ENCODE measurements at regions not wholly inside any gene's neighbourhood (a gene's known extent, or its start where the extent isn't known, plus 50 kb on each side); places are given as distances from the start of the nearest gene placed in this dataset.

DNA sequence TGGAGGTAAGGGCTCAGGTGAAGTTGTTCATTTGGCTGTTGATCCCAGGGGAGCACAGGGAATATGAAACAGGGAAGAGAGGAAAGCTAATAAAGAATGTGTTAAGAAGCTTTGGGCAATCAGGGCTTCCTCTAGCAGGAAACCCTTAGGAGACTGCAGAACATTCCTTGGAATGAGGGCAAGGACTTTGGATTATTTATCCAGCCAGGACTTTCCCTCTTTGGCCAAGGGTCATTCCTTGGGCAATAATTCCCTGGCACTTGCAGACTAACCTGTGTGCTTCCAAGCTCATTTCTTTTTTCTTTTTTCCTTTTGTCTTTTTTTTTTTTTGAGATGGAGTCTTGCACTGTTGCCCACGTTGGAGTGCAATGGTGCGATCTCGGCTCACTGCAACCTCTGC, 209.2 kb upstream of the MAP3K1 start:
- H3K36me3 Mint-ChIP-seq: peaks cover 5% of the 10 kb centered on the region
- no peak overlapping the region for H3K27ac Mint-ChIP-seq
- no peaks in the 10 kb centered on the region for H3K27me3 Mint-ChIP-seq
- no peak for ATAC-seq (ENCODE audit: low read depth)
- no peak overlapping the region for H3K4me3 Mint-ChIP-seq
- DNase-seq (ENCODE audit: low spot score in 2 of 2): no peak
- peaks cover 29% of the 10 kb centered on the region for H3K4me1 Mint-ChIP-seq
- H3K9me3 Mint-ChIP-seq: peaks cover 2% of the 10 kb centered on the region

DNA sequence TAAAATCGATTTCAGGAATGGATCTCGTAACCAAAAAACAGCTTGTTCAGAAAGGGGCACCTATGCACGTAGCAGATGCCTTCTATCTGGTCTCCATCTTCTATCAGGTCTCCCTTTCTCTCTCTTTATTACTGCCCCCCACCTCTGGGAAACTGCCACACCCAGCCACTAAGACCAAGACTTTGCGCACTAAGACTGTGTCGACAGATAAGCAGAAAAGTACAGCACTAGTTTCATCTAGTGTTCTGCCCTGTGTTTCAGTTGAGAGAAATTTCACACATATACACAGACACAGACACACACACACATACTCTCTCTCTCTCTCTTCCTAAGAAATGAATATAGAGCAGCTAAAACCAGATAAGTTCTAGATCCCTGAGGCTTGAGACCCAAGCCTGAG, 210.1 kb upstream of the MAP3K1 start:
- Mint-ChIP-seq H3K27ac (peak overlapping the region; percentile 1), H3K36me3 (peaks cover 2% of the 10 kb centered on the region), H3K4me3 (no peak overlapping the region), H3K9me3 (no peaks in the 10 kb centered on the region), H3K4me1 (peaks cover 26% of the 10 kb centered on the region), H3K27me3 (no peaks in the 10 kb centered on the region)
- no peak for DNase-seq (ENCODE audit: low spot score in 2 of 2)
- no peak for ATAC-seq (ENCODE audit: low read depth)

DNA sequence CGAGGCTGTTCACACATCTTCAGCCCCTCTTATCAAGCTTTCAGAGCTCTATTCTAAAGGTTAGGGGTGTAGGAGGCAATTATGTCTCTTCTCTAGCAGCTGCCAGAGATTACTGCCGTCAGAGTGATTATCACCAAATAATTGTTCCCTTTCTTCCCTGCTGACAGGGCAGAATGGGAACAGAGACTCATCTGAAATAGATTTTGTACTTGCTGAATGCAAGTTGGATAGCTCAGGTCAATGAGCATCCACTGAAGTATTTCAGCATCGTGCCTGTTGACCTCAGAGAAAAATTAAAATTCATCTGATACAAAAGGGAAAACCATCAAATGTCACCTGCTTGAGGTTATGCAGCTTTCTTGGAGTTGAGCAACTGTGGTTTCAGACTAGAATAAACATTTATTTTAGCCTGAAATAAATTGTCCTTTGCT, 213.7 kb upstream of the MAP3K1 start:
- ATAC-seq (ENCODE audit: low read depth): no peak
- Mint-ChIP-seq H3K27me3 (no peaks in the 10 kb centered on the region), H3K4me3 (no peak overlapping the region), H3K9me3 (no peaks in the 10 kb centered on the region), H3K27ac (no peak overlapping the region), H3K36me3 (peaks cover 5% of the 10 kb centered on the region), H3K4me1 (peaks cover 18% of the 10 kb centered on the region)
- no peak for DNase-seq (ENCODE audit: low spot score in 2 of 2)

DNA sequence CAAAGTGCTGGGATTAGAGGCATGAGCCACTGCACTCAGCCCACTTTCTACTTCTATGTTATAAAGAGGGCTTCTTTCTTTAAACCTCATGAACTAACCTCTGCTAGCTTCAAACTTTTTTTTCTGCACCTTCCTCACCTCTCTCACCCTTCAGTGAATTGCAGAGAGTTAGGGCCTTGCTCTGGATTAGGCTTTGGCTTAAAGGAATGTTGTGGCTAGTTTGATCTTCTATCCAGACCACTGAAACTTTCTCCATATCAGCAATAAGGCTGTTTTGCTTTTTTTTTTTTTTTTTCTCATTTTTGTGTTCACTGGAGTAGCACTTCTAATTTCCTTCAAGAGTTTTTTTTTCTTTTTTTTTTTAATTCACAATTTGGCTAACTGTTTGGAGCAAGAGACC, 216.4 kb upstream of the MAP3K1 start:
- Mint-ChIP-seq H3K27ac (peak overlapping the region; percentile 62), H3K4me1 (peaks cover 19% of the 10 kb centered on the region)
- ATAC-seq (ENCODE audit: low read depth): no peak

DNA sequence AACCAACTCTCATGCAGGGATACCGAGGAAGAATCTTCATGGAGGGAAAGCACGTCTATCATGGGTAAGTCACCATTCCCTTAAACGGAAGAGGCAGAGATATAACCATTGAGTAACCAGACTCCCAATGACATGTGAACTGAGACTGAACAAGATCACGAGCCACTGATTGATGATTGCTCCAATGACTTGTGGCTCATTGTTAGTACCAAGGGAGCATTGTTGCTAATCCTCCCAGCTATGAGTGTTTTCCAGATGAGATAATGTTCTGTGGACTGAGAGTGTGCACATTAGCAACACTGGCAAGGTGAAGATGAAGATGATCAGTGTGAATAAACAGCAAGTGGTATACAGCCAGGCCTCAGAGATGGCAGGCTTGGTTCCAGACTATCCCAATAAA, 219.2 kb upstream of the MAP3K1 start:
- DNase-seq (ENCODE audit: low spot score in 2 of 2) (no peak), ATAC-seq (ENCODE audit: low read depth) (no peak)
- H3K27me3 Mint-ChIP-seq: no peaks in the 10 kb centered on the region
- H3K4me3 Mint-ChIP-seq: no peak overlapping the region
- H3K9me3 Mint-ChIP-seq: no peaks in the 10 kb centered on the region
- H3K36me3 Mint-ChIP-seq: peaks cover 6% of the 10 kb centered on the region
- peak overlapping the region; percentile 43 for H3K27ac Mint-ChIP-seq
- H3K4me1 Mint-ChIP-seq: peaks cover 32% of the 10 kb centered on the region

More for the DNA sequence above, 216.4 kb upstream of the MAP3K1 start:
- DNase-seq (ENCODE audit: low spot score in 2 of 2): no peak
- Mint-ChIP-seq H3K4me3 (no peak overlapping the region), H3K36me3 (peaks cover 6% of the 10 kb centered on the region), H3K9me3 (no peaks in the 10 kb centered on the region), H3K27me3 (no peaks in the 10 kb centered on the region)

DNA sequence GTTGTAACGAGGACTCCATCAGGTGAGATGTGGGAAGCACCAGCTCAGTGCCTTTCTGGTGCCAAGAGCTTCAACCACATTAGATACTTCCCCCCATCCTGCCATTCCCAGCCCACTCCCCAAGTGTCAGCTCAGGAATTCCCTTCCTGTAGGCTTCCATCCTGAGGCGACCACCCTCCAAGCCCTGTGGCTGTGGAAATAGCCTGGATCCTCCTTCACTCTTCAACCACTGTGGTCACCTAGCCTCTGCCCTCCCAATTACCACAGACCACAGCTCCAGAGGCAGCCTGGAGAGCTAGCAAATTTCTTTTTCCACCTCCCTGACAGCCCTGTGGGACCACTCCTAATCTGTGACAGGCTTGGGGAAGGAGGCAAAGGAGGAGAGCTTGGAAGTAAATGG, 219.8 kb upstream of the MAP3K1 start:
- Mint-ChIP-seq H3K27me3 (no peaks in the 10 kb centered on the region), H3K27ac (peak overlapping the region; percentile 43), H3K9me3 (no peaks in the 10 kb centered on the region), H3K36me3 (peaks cover 6% of the 10 kb centered on the region), H3K4me1 (peaks cover 32% of the 10 kb centered on the region), H3K4me3 (no peak overlapping the region)
- DNase-seq (ENCODE audit: low spot score in 2 of 2) (no peak), ATAC-seq (ENCODE audit: low read depth) (no peak)

DNA sequence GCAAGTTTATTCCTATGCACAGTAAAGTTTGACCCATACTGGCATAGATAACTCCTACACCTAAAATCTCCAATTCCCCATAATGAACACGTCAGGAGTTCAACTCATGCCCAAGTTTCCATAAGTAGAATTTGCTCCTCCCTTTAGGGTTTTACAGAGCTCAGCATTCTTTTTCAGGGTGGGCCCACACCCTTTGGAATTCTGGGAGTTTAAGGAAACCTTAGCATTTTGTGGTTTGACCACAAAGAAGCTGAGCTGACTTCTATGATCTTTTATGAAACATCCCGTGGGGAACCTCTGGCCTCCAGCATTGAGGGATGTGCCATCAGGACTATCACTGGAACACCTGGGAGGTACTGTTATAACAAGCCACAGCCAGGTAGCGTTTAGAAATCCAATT, 220.6 kb upstream of the MAP3K1 start:
- ATAC-seq (ENCODE audit: low read depth) (no peak), DNase-seq (ENCODE audit: low spot score in 2 of 2) (no peak)
- H3K4me1 Mint-ChIP-seq: peaks cover 33% of the 10 kb centered on the region
- H3K36me3 Mint-ChIP-seq: peaks cover 4% of the 10 kb centered on the region
- peak overlapping the region; percentile 43 for H3K27ac Mint-ChIP-seq
- no peak overlapping the region for H3K4me3 Mint-ChIP-seq
- no peaks in the 10 kb centered on the region for H3K27me3 Mint-ChIP-seq
- H3K9me3 Mint-ChIP-seq: no peaks in the 10 kb centered on the region

DNA sequence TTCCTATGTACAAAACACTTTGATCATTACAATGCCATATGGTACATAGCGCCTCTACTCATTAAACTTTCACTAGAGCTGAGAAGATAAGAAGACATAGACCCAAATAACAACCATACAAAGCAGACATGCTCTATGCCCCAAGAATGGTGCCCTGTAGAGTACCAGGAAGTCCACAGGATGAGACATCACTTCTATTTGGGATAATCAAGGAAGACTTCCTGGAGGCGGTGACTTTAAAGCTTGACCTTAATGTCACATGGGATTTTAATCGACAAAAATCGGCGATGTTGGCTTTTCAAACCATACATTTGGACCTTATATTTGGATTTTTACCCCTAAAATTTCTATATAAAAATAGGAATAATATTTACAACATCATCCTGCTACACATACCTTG, 224.3 kb upstream of the MAP3K1 start:
- Mint-ChIP-seq H3K36me3 (peaks cover 2% of the 10 kb centered on the region), H3K9me3 (no peaks in the 10 kb centered on the region), H3K4me1 (peaks cover 38% of the 10 kb centered on the region), H3K27ac (peak overlapping the region; percentile 98), H3K4me3 (no peak overlapping the region), H3K27me3 (no peaks in the 10 kb centered on the region)
- ATAC-seq (ENCODE audit: low read depth) (no peak), DNase-seq (ENCODE audit: low spot score in 2 of 2) (no peak)

DNA sequence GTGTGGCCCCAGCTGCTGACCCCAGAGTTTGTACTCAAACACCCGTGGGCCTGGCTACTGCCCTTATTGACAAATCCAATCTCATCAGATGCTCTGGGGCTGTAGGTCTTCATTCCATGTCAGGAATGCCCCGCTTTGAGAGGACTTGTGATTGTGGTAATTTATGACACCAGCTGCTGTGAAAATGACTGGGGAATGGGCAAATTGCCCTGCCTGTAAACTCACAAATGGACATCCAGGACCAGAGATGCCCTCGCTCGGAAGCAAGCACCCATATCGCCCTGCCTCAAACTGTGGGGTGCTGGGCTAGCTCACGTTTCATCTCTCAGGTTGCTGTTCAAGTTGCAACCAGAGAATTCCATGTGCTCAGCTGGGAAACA, 225.9 kb upstream of the MAP3K1 start:
- Mint-ChIP-seq H3K9me3 (no peaks in the 10 kb centered on the region), H3K4me1 (peaks cover 36% of the 10 kb centered on the region), H3K27me3 (no peaks in the 10 kb centered on the region), H3K36me3 (peaks cover 2% of the 10 kb centered on the region), H3K4me3 (peak overlapping the region; percentile 46), H3K27ac (peak overlapping the region; percentile 98)
- no peak for DNase-seq (ENCODE audit: low spot score in 2 of 2)
- no peak for ATAC-seq (ENCODE audit: low read depth)

DNA sequence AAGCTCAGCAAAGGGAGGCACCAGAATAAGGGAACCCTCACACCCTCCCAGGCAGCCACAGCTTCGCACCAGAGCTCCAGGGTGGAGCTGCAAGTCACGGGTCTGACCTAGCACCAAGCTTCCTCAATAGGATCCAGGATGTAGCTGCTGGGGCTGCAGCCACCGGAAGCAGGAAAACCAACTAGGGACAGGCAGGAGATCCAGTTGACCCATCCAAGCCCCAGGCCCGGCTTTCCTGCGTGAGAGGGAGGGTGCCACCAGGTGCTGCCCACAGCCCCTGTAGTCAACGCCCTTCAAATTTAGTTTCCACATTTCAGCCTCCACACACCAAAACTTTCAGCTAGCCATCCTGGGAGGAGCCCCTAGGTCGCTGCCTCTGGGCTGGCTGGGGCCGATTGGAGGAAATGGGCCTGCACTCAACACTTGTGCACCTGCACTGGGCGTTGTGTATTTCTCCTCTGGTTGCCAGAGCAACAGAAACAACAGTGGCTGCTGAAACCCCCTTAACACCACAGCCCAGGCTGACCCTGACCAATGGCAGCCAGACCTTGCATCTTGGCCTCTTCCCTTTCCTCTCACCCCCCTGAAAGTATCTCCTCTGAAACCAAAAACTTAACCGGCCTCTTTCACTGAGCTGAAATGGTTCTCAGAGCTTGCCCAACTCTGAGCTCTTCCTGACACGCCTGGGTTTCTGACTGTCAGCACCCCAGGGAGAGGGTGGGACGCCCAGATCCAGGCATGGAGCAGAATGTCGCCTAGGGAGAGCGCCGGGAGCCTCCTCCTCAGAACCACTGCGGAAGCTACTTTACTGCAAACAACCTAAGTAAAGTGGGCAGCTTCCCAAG, 226.5 kb upstream of the MAP3K1 start:
- peak overlapping the region; percentile 98 for H3K27ac Mint-ChIP-seq
- DNase-seq (ENCODE audit: low spot score in 2 of 2) (peak; percentile 80 to 91), ATAC-seq (ENCODE audit: low read depth) (peak; percentile 85)
- H3K27me3 Mint-ChIP-seq: no peaks in the 10 kb centered on the region
- no peaks in the 10 kb centered on the region for H3K9me3 Mint-ChIP-seq
- peak overlapping the region; percentile 46 for H3K4me3 Mint-ChIP-seq
- peaks cover 2% of the 10 kb centered on the region for H3K36me3 Mint-ChIP-seq
- peaks cover 35% of the 10 kb centered on the region for H3K4me1 Mint-ChIP-seq

DNA sequence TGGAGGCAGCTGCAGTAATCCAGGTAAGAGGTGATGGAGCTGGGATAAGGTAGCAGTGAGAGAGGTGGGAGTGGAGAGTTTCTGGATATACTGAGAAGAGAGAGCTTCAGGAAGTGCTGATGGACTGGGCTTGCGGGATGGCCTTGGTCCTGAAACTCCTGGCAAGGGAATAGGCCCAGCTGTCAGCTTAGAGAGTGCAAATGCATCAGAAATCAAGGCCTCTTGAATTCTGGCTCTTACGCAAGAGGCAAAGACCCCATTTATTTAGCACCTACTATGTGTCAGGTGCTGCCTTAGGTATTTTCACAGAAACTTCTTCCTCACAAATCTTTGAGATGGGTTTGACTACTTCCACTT, 227.2 kb upstream of the MAP3K1 start:
- Mint-ChIP-seq H3K27me3 (no peaks in the 10 kb centered on the region), H3K4me3 (peak overlapping the region; percentile 43), H3K4me1 (peaks cover 37% of the 10 kb centered on the region), H3K36me3 (peaks cover 4% of the 10 kb centered on the region), H3K9me3 (no peaks in the 10 kb centered on the region), H3K27ac (peak overlapping the region; percentile 98)
- no peak for ATAC-seq (ENCODE audit: low read depth)
- no peak for DNase-seq (ENCODE audit: low spot score in 2 of 2)

DNA sequence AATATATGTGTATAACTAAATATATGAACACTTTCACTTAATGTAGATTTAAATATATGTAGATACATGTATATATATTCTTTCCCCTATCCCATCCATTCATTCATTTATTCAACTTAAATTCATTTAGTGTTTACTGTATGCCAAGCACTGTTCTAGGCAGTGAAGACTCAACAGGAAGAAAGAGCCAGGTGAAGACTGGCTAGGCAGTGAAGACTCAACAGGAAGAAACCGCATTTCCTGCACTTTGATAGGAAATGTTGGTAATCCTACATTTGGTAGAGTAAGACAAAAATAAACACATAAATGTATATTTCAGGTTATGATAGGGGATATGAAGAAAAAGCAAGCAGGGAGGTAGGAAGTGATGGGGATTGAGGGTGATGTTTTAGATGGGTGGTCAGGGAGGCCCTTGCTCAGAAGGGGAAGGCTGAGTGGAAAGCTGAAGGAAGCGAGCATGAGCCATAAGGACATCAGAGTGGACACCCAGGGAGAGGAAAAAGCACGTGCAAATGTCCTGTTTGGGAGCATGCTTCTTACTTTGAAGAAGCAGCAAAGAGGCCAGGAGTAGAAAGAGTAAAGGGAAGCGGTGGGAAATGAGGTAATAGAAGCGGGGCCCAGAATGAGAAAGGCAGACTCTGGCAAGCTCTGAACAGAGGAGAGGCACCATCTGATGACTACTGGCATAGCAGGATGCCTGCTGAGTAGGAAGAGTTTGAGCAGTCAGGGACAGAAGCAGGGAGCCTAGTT, 227.8 kb upstream of the MAP3K1 start:
- no peaks in the 10 kb centered on the region for H3K9me3 Mint-ChIP-seq
- H3K4me3 Mint-ChIP-seq: peak overlapping the region; percentile 21
- no peaks in the 10 kb centered on the region for H3K27me3 Mint-ChIP-seq
- no peak for DNase-seq (ENCODE audit: low spot score in 2 of 2)
- peak overlapping the region; percentile 98 for H3K27ac Mint-ChIP-seq
- peaks cover 4% of the 10 kb centered on the region for H3K36me3 Mint-ChIP-seq
- no peak for ATAC-seq (ENCODE audit: low read depth)
- peaks cover 32% of the 10 kb centered on the region for H3K4me1 Mint-ChIP-seq

DNA sequence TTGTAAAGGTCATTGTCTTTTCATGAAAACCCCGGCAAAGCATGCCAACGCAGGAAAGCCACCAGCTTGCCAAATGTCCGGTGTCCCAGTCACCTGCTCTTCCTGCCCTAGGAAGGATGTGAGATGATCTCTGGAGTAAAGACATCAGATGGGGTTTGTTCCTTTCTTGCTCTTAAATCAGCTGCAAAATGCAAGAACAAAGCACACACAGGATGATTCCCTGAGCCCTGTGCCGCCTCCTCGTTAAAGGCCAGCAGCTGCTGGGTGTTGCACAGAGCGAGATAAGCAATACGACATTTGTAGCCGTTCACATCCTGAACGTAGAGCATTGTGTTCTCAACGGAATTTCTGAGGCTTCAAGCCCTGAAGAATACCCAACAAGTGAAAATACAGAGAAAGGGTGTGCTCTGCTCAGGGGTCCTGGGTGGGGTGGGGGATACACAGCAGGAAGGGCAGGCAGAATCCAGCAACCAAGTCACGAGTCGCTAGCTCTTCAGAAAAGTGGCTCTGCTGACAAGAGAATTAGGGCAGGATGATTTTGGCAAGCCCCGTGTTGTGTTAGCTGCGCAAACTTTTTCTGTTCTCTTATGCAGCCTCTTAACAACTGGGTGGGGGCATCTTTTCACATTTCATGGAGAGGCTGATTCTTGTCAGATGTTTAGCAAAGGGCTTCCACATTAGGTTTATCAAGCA, 229.2 kb upstream of the MAP3K1 start:
- no peak for DNase-seq (ENCODE audit: low spot score in 2 of 2)
- ATAC-seq (ENCODE audit: low read depth): no peak
- Mint-ChIP-seq H3K27ac (peak overlapping the region; percentile 98), H3K4me3 (no peak overlapping the region), H3K9me3 (no peaks in the 10 kb centered on the region), H3K4me1 (peaks cover 28% of the 10 kb centered on the region), H3K36me3 (peaks cover 4% of the 10 kb centered on the region), H3K27me3 (no peaks in the 10 kb centered on the region)

DNA sequence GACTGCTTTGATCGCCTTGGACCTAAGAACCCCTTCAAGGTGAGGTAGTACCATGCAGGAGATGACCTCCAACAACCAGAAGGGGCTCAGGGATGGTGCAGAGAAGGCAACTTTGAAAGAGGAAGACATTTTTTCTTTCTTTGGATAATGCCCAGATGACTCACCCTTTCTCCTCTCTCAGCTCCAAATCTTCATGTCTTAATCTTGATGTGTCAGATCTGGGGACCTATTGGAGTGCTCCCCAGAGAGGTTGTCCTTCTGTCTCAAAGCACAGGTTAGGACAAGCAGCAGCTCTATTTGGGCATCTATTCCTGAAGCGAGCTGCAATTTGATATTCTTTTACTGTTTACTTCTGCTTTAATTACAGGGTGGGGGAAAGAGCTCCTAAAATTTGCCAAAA, 229.9 kb upstream of the MAP3K1 start:
- ATAC-seq (ENCODE audit: low read depth) (no peak), DNase-seq (ENCODE audit: low spot score in 2 of 2) (no peak)
- Mint-ChIP-seq H3K9me3 (no peaks in the 10 kb centered on the region), H3K4me1 (peaks cover 34% of the 10 kb centered on the region), H3K27me3 (no peaks in the 10 kb centered on the region), H3K27ac (peak overlapping the region; percentile 98), H3K4me3 (no peak overlapping the region), H3K36me3 (peaks cover 4% of the 10 kb centered on the region)

All from memory B cell (primary cell).